Prostate gland (tissue), 2 donors: ENCODE measurements at regions not wholly inside any gene's neighbourhood (a gene's known extent, or its start where the extent isn't known, plus 50 kb on each side); places are given as distances from the start of the nearest gene placed in this dataset.

Experiments used
- CTCF ChIP-seq, 4 experiments: fragments of 200-600 bp in 2 of 4; fragments of 450-650 bp in 2 of 4; sonication (generic) in 2 of 4; IDR thresholded peaks; 1 replicate in 3 of 4; 2 replicates in 1 of 4; pipeline ENCODE4 v1.5.1; 2016 to 2019; ENCODE audit warnings: antibody characterized with exemption in 4 of 4, mild to moderate bottlenecking in 2 of 4, moderate library complexity in 2 of 4
- POLR2A ChIP-seq: fragments of 450-650 bp; IDR thresholded peaks from one replicate; pipeline ENCODE4 v1.6.1; 2016; ENCODE audit warnings: antibody characterized with exemption, mild to moderate bottlenecking

- no peak for TF ChIP-seq CTCF (IDR thresholded peaks at IDR 0.05)
- no peak for TF ChIP-seq POLR2A
These were observed 1188.0 kb downstream of the GRIK2 start for GRCh38 chr6:102581378-102582124.
